ENCODE measurements at regions not wholly inside any gene's neighbourhood (a gene's known extent, or its start where the extent isn't known, plus 50 kb on each side); places are given as distances from the start of the nearest gene placed in this dataset.

GRCh38 chr4:64192731-64193412, 216.4 kb downstream of the TECRL start:
- no peak for TF ChIP-seq CTCF (IDR thresholded peaks at IDR 0.05; ENCODE audit: extremely low read depth, low read depth, low read length)
- Histone ChIP-seq H3K4me1 (ENCODE audit: insufficient read depth, low read length) (no peaks in the 10 kb centered on the region), H3K36me3 (ENCODE audit: insufficient read depth, low read length) (no peaks in the 10 kb centered on the region), H3K79me2 (ENCODE audit: insufficient read depth, low read length) (no peaks in the 10 kb centered on the region), H2AFZ (ENCODE audit: low read length) (no peak overlapping the region), H4K20me1 (ENCODE audit: insufficient read depth, low read length) (no peaks in the 10 kb centered on the region), H3K9me3 (ENCODE audit: low read depth, low read length) (peaks cover 1% of the 10 kb centered on the region), H3K27ac (ENCODE audit: low read depth, low read length) (no peak overlapping the region), H3K4me2 (ENCODE audit: insufficient read depth, low read length) (no peak overlapping the region), H3K27me3 (ENCODE audit: insufficient read depth, low read length) (no peaks in the 10 kb centered on the region), H3K4me3 (ENCODE audit: insufficient read depth, low read length) (no peak overlapping the region)
- DNase-seq (ENCODE audit: insufficient read length, low spot score, missing footprints) = no peak

DNA sequence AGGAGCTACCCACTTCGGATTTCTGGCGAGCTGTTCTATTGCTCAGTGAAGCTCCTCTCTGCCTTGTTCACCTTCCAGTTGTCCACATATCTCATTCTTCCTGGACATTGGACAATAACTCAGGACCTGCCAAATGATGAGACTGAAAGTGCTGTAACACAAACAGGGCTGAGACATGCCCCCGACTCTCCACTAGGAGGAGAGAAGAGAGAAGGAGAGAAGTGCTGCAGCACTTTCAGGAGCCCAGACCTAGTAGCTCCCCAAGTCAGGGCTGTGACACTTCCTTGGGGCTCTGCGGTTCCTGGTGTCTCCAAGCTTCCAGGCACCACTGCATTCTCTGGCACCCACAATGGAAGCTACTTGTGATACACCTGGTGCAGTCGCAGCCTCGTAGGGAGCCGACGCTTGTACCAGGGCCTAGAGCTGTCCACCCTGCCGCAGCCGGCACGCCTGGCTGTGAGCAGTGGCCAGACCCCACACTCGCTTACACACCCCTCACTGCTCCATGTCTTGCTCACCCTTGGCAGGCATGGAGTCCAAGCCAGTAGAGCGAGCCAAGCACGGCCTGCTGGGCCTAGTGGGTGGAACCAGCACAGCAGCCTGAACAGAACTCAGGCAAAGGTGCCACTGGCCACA, 234.9 kb downstream of the TECRL start:
- no peak overlapping the region for H2AFZ ChIP-seq (ENCODE audit: low read length)
- no peaks in the 10 kb centered on the region for H3K79me2 ChIP-seq (ENCODE audit: insufficient read depth, low read length)
- no peak overlapping the region for H3K4me3 ChIP-seq (ENCODE audit: insufficient read depth, low read length)
- H3K27me3 ChIP-seq (ENCODE audit: insufficient read depth, low read length) = no peaks in the 10 kb centered on the region
- H3K4me1 ChIP-seq (ENCODE audit: insufficient read depth, low read length) = no peaks in the 10 kb centered on the region
- no peak for TF ChIP-seq CTCF (IDR thresholded peaks at IDR 0.05; ENCODE audit: extremely low read depth, low read depth, low read length)
- no peak for DNase-seq (ENCODE audit: insufficient read length, low spot score, missing footprints)
- H4K20me1 ChIP-seq (ENCODE audit: insufficient read depth, low read length) = no peaks in the 10 kb centered on the region
- no peak overlapping the region for H3K4me2 ChIP-seq (ENCODE audit: insufficient read depth, low read length)
- H3K27ac ChIP-seq (ENCODE audit: low read depth, low read length) = no peak overlapping the region
- H3K36me3 ChIP-seq (ENCODE audit: insufficient read depth, low read length) = no peaks in the 10 kb centered on the region
- H3K9me3 ChIP-seq (ENCODE audit: low read depth, low read length) = no peaks in the 10 kb centered on the region

DNA sequence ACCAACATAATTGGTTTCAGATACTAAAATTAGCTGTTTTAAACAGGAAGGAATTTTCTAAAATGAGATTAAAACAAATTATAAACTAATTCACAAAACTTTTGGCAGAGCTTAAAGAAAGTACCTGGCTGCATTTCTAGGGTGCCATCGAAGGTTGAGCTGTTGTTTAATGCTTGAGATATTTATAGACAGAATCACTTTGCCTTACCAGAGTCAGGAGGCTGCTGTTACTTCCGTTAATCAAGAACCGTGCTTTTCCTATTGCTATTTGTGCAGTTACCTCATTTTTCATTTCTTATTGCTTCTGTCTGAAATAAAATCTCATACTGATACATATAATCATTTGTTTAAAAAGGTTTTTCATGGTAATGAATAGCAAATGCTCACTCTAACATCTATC, 242.9 kb downstream of the TECRL start:
- H3K27ac ChIP-seq (ENCODE audit: low read depth, low read length) = no peak overlapping the region
- no peaks in the 10 kb centered on the region for H3K27me3 ChIP-seq (ENCODE audit: insufficient read depth, low read length)
- H3K4me2 ChIP-seq (ENCODE audit: insufficient read depth, low read length) = no peak overlapping the region
- no peaks in the 10 kb centered on the region for H3K4me1 ChIP-seq (ENCODE audit: insufficient read depth, low read length)
- H4K20me1 ChIP-seq (ENCODE audit: insufficient read depth, low read length) = no peaks in the 10 kb centered on the region
- no peak for TF ChIP-seq CTCF (IDR thresholded peaks at IDR 0.05; ENCODE audit: extremely low read depth, low read depth, low read length)
- no peak overlapping the region for H3K4me3 ChIP-seq (ENCODE audit: insufficient read depth, low read length)
- no peak overlapping the region for H2AFZ ChIP-seq (ENCODE audit: low read length)
- H3K79me2 ChIP-seq (ENCODE audit: insufficient read depth, low read length) = no peaks in the 10 kb centered on the region
- no peak for DNase-seq (ENCODE audit: insufficient read length, low spot score, missing footprints)
- H3K9me3 ChIP-seq (ENCODE audit: low read depth, low read length) = no peaks in the 10 kb centered on the region
- no peaks in the 10 kb centered on the region for H3K36me3 ChIP-seq (ENCODE audit: insufficient read depth, low read length)

DNA sequence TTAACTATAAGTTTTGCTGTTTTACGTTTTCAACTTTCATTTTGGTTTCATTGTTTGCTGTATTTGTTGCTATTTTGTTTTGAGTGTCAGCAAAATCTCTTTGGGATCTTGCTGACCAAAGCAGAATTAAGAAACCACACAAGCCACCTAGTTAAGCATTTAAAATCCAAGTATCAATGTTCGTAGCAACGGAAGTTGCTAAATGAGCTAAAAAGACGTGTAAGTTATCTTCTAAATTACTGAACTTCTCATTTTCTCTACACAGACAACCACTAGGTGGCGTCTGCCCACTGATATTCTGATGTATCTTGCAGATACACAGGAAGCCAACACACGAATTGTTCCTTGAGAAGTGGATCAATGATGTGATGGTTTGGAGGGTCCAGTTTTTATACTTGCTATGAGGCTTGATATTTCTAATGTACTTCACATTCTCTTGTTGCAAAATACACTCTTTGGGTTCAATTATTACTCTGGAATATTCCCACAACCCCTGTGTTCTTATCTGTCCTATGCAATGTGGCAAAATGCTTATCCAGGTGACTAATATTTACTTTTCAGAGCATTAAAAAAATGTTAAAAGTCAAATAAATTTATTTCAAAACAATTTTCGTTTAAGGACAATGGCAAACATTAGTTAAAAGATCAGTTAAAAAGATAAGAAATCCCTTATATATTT, 250.5 kb downstream of the TECRL start:
- no peaks in the 10 kb centered on the region for H3K79me2 ChIP-seq (ENCODE audit: insufficient read depth, low read length)
- H3K4me3 ChIP-seq (ENCODE audit: insufficient read depth, low read length) = peak overlapping the region; percentile 42
- H3K36me3 ChIP-seq (ENCODE audit: insufficient read depth, low read length) = no peaks in the 10 kb centered on the region
- no peak overlapping the region for H3K27ac ChIP-seq (ENCODE audit: low read depth, low read length)
- H3K4me2 ChIP-seq (ENCODE audit: insufficient read depth, low read length) = no peak overlapping the region
- no peaks in the 10 kb centered on the region for H3K4me1 ChIP-seq (ENCODE audit: insufficient read depth, low read length)
- H4K20me1 ChIP-seq (ENCODE audit: insufficient read depth, low read length) = no peaks in the 10 kb centered on the region
- no peaks in the 10 kb centered on the region for H3K9me3 ChIP-seq (ENCODE audit: low read depth, low read length)
- no peaks in the 10 kb centered on the region for H3K27me3 ChIP-seq (ENCODE audit: insufficient read depth, low read length)
- DNase-seq (ENCODE audit: insufficient read length, low spot score, missing footprints) = no peak
- H2AFZ ChIP-seq (ENCODE audit: low read length) = peak overlapping the region; percentile 48
- peak; percentile 56 for TF ChIP-seq CTCF (IDR thresholded peaks at IDR 0.05; ENCODE audit: extremely low read depth, low read depth, low read length)

All from osteoblast (primary cell).